ENCODE measurements at regions not wholly inside any gene's neighbourhood (a gene's known extent, or its start where the extent isn't known, plus 50 kb on each side); places are given as distances from the start of the nearest gene placed in this dataset.

DNA sequence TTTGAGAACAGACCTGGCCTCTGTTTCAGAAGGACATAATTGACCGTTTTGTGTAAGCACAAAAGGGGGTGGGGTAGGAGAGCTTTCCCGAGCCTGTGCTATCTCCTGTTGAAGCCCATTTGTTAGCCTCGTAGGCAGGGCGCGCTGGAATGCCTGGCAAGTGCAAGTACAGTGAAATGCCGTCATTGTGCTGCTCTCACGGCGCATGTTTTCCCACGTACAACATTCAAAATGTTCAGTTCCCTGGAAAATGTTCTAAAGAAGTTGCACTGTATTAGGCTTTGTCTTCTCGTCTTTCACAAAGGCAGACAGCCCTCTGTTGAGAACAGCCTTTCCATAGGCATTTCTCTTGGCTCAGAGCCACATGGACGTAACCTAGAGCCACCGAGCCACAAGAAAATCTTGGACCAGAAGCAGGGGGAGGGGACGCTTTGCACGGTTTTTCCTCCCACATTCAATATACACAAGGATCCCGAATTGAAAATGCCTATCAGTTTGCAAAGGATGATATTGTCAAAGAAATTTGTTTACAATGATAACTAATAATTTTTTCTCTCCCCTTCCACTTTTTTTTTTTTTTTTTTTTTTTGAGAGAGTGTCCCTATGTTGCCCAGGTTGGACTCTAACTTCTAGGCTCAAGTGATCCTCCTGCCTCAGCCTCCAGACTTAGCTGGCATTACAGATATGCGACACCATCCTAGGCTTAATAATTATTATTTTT is 54.6 kb upstream of the RAPGEF2 start:
- H3K4me3 ChIP-seq (ENCODE audit: control insufficient read depth, low read depth, low read length): no peak overlapping the region
- DNase-seq (ENCODE audit: low read depth): no peak
- TF ChIP-seq, protein P1, sequence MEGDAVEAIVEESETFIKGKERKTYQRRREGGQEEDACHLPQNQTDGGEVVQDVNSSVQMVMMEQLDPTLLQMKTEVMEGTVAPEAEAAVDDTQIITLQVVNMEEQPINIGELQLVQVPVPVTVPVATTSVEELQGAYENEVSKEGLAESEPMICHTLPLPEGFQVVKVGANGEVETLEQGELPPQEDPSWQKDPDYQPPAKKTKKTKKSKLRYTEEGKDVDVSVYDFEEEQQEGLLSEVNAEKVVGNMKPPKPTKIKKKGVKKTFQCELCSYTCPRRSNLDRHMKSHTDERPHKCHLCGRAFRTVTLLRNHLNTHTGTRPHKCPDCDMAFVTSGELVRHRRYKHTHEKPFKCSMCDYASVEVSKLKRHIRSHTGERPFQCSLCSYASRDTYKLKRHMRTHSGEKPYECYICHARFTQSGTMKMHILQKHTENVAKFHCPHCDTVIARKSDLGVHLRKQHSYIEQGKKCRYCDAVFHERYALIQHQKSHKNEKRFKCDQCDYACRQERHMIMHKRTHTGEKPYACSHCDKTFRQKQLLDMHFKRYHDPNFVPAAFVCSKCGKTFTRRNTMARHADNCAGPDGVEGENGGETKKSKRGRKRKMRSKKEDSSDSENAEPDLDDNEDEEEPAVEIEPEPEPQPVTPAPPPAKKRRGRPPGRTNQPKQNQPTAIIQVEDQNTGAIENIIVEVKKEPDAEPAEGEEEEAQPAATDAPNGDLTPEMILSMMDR (IDR thresholded peaks at IDR 0.05; ENCODE audit: control insufficient read depth, insufficient read depth, low read depth, low read length, missing control alignments): no peak

DNA sequence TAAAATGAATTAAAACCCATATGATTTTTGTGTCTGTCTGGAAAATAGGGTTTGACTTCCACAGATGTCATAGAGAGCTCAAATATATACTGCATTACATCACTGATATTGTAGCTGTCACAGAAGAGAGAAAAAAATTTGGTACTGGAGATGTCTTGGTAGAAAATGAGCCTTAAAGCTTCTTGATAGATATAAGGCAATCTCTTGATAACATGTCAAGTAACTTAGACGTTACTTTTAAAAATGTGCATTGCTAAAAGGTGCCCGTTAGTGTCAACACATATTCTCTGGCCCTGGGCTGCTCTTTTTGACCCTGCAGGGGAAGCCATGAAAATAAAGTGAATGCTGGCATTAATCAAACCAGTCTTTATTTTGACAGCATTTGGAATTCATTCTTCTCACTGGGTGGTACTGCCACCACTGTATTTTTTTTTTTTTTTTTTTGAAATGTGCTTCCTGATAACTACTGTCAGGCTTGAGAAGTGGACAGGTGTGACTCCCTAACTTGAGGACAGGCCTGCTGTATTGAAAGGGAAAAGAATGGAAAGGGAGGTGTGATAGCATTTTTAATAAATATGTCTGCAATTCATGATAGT is 53.0 kb upstream of the RAPGEF2 start:
- no peak for DNase-seq (ENCODE audit: low read depth)
- TF ChIP-seq, protein P1 (IDR thresholded peaks at IDR 0.05; ENCODE audit: control insufficient read depth, insufficient read depth, low read depth, low read length, missing control alignments): no peak
- H3K4me3 ChIP-seq (ENCODE audit: control insufficient read depth, low read depth, low read length): no peak overlapping the region

DNA sequence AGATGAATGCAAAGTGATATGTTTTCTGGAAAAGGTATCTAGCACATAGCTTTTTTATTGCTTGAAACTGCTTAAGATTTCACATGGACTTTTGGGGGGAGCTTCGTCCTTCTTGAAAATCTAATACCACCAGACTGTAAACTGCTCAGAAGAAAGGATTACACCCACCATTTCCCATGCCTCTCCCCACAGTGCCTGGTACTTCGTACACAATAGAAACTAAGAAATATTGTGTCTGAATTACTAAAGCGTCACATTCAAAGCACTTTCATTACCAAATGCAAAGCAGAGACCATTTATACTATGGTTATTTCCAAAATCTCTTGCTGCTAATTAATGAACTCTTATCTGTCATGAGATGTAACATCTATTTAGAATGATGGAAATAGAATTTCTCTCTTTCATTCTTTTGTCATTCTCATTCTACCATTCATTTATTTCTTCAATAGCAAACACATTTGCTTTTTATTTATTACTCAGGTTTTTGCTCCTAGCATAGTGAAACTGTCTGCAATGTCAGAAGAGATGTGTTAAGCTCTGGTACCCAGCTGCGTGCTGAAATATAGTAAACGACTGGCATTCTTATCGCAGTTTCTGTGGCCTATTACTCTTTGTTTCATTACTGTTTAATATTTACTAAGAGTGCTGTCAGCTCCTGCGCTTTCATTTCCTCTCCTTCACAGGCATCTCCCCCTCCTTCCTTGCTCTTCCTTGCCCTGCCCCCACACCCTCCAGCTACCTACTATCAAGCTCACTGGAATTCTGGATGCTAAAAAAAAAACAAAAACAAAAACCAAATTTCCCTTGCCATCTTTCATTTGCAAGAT is 51.4 kb upstream of the RAPGEF2 start:
- DNase-seq (ENCODE audit: low read depth): no peak
- no peak overlapping the region for H3K4me3 ChIP-seq (ENCODE audit: control insufficient read depth, low read depth, low read length)
- TF ChIP-seq, protein P1 (IDR thresholded peaks at IDR 0.05; ENCODE audit: control insufficient read depth, insufficient read depth, low read depth, low read length, missing control alignments): no peak

DNA sequence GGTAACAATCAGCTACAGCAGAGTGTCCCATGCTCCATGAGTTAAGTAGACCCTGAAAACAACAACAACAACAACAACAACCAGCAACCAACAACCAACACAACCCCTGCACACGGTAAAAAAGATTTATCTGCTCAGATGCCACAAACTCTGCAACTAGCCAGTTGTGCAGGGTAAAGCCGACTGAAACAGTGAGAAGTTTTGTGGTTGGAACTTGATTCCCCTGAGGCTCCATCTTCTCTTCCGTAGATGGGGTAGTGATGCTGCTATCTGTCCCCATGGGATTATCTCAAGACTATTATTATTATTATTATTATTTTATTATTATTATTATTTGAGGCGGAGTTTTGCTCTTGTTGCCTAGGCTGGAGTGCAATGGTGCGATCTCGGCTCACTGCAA is 50.6 kb upstream of the RAPGEF2 start:
- no peak for DNase-seq (ENCODE audit: low read depth)
- no peak overlapping the region for H3K4me3 ChIP-seq (ENCODE audit: control insufficient read depth, low read depth, low read length)
- TF ChIP-seq, protein P1 (IDR thresholded peaks at IDR 0.05; ENCODE audit: control insufficient read depth, insufficient read depth, low read depth, low read length, missing control alignments): no peak

Measured in AG09309 (cell line).